H1 (cell line): ENCODE measurements at regions not wholly inside any gene's neighbourhood (a gene's known extent, or its start where the extent isn't known, plus 50 kb on each side); places are given as distances from the start of the nearest gene placed in this dataset.

Experiments
- CTCF ChIA-PET: fragments of 300-600 bp; sonication (Branson Sonifier 250); formaldehyde crosslinking; loops from one replicate; lab custom pipeline; 2021; ENCODE audit not compliant: partially characterized antibody; lab: Charles Lee
- POLR2A ChIA-PET: fragments of 300-600 bp; sonication (Branson Sonifier 250); formaldehyde crosslinking; loops from one replicate; lab custom pipeline; 2021; ENCODE audit warnings: inconsistent platforms; ENCODE audit not compliant: partially characterized antibody; lab: Charles Lee
- DNase-seq, 2 experiments: peaks; one replicate each; pipeline versions ENCODE4 v3.0.0 to v3.0.0-alpha.2; 2010 to 2022; ENCODE audit warnings: low spot score in 2 of 2, low read depth in 1 of 2, mixed read lengths in 1 of 2
- FAIRE-seq: peaks from 2 replicates; lab custom pipeline; 2011; peaks lifted over from hg19 to GRCh38; lab: Jason Lieb, UNC
- H2AFZ ChIP-seq: 2 replicates; pipeline ENCODE4 v1.8.1; 2012; ENCODE audit warnings: low read length, inconsistent platforms
- H2AK5ac ChIP-seq: 2 replicates; pipeline ENCODE4 v1.6.1; 2013; ENCODE audit warnings: low read depth, low read length
- H2BK120ac ChIP-seq: replicated peaks from 2 replicates; pipeline ENCODE3; 2013; ENCODE audit warnings: low read depth, low read length, inconsistent platforms
- H2BK12ac ChIP-seq: 2 replicates; pipeline ENCODE4 v1.6.1; 2013; ENCODE audit warnings: low read depth, low read length
- H2BK15ac ChIP-seq: 2 replicates; pipeline ENCODE4 v1.6.1; 2013; ENCODE audit warnings: low read length
- H2BK20ac ChIP-seq: 2 replicates; pipeline ENCODE4 v1.6.1; 2013; ENCODE audit warnings: low read length
- H2BK5ac ChIP-seq: 2 replicates; pipeline ENCODE4 v1.6.1; 2013; ENCODE audit warnings: low read depth, low read length
- H3K14ac ChIP-seq: 2 replicates; pipeline ENCODE4 v1.6.1; 2013; ENCODE audit warnings: inconsistent platforms; ENCODE audit not compliant: insufficient read length
- H3K18ac ChIP-seq: 2 replicates; pipeline ENCODE4 v1.6.1; 2013; ENCODE audit warnings: low read length; ENCODE audit errors: extremely low read depth
- H3K23ac ChIP-seq: 2 replicates; pipeline ENCODE4 v1.6.1; 2013; ENCODE audit warnings: inconsistent platforms; ENCODE audit not compliant: insufficient read length
- H3K23me2 ChIP-seq: 2 replicates; pipeline ENCODE4 v1.6.1; 2013; ENCODE audit warnings: low read depth, low read length
- H3K27ac ChIP-seq: 2 replicates; pipeline ENCODE4 v1.6.1; 2011; ENCODE audit warnings: low read depth, low read length, inconsistent platforms
- H3K27me3 ChIP-seq, 4 experiments: replicated peaks in 1 of 4; 1 replicate in 1 of 4; 2 replicates in 3 of 4; pipeline versions ENCODE4 v1.6.1 to v1.8.1; 2011 to 2013; ENCODE audit warnings: low read length in 3 of 4, mild to moderate bottlenecking in 3 of 4, inconsistent platforms in 2 of 4, mixed read lengths in 2 of 4, moderate library complexity in 1 of 4; ENCODE audit not compliant: control insufficient read depth in 3 of 4, insufficient read depth in 3 of 4; ENCODE audit errors: extremely low read depth in 1 of 4
- H3K36me3 ChIP-seq, 4 experiments: 2 replicates each; pipeline versions ENCODE4 v1.6.1 to v1.8.1; 2011 to 2013; ENCODE audit warnings: mild to moderate bottlenecking in 4 of 4, low read length in 3 of 4, moderate library complexity in 2 of 4, control low read depth in 1 of 4, inconsistent platforms in 1 of 4; ENCODE audit not compliant: insufficient read depth in 4 of 4, control insufficient read depth in 2 of 4
- H3K4ac ChIP-seq: replicated peaks from 2 replicates; pipeline ENCODE3; 2013; ENCODE audit warnings: low read length, low read depth, mixed read lengths, inconsistent platforms; ENCODE audit not compliant: insufficient read length
- H3K4me1 ChIP-seq, 4 experiments: replicated peaks in 1 of 4; 1 replicate in 1 of 4; 2 replicates in 3 of 4; pipeline versions ENCODE4 v1.6.1 to v1.8.1; 2011 to 2013; ENCODE audit warnings: low read length in 3 of 4, inconsistent platforms in 2 of 4, mixed read lengths in 1 of 4; ENCODE audit not compliant: insufficient read depth in 4 of 4, control insufficient read depth in 3 of 4
- H3K4me2 ChIP-seq, 2 experiments: 2 replicates each; pipeline versions ENCODE4 v1.6.1 to v1.8.1; 2011 to 2013; ENCODE audit warnings: low read depth in 2 of 2, low read length in 2 of 2, control low read depth in 1 of 2, inconsistent platforms in 1 of 2, mild to moderate bottlenecking in 1 of 2; ENCODE audit not compliant: insufficient read depth in 1 of 2
- H3K4me3 ChIP-seq, 4 experiments: fragments of 200-600, 300-600 bp in 1 of 4; sonication (generic), shearing (Covaris generic), sonication (Bioruptor Twin) in 1 of 4; 2 replicates each; pipeline versions ENCODE4 v1.5.1 to v1.8.1; 2011 to 2016; ENCODE audit warnings: low read length in 4 of 4, low read depth in 3 of 4, control low read depth in 2 of 4, inconsistent platforms in 2 of 4, mild to moderate bottlenecking in 2 of 4, mixed read lengths in 1 of 4, moderate library complexity in 1 of 4; ENCODE audit not compliant: insufficient read depth in 2 of 4; ENCODE audit errors: extremely low read depth in 1 of 4
- H3K56ac ChIP-seq: replicated peaks from 2 replicates; pipeline ENCODE3; 2013; ENCODE audit warnings: low read depth, mild to moderate bottlenecking, mixed read lengths, low read length, inconsistent platforms; ENCODE audit not compliant: insufficient read length
- H3K79me1 ChIP-seq: 2 replicates; pipeline ENCODE4 v1.6.1; 2013; ENCODE audit warnings: low read depth, low read length, control low read depth
- H3K79me2 ChIP-seq, 2 experiments: 2 replicates each; pipeline versions ENCODE4 v1.6.1 to v1.8.1; 2012 to 2013; ENCODE audit warnings: low read length in 2 of 2, mild to moderate bottlenecking in 2 of 2, inconsistent platforms in 1 of 2; ENCODE audit not compliant: insufficient read depth in 2 of 2, control insufficient read depth in 1 of 2
- H3K9ac ChIP-seq, 4 experiments: replicated peaks in 1 of 4; 1 replicate in 1 of 4; 2 replicates in 3 of 4; pipeline versions ENCODE4 v1.6.1 to v1.8.1; 2011 to 2013; ENCODE audit warnings: low read depth in 3 of 4, low read length in 3 of 4, control low read depth in 2 of 4, mild to moderate bottlenecking in 2 of 4, moderate library complexity in 2 of 4, inconsistent platforms in 1 of 4; ENCODE audit errors: extremely low read depth in 1 of 4
- H3K9me3 ChIP-seq, 2 experiments: 2 replicates each; pipeline versions ENCODE4 v1.6.1 to v1.8.1; 2012 to 2013; ENCODE audit warnings: mild to moderate bottlenecking in 2 of 2, moderate library complexity in 2 of 2, control low read depth in 1 of 2, inconsistent platforms in 1 of 2, low read depth in 1 of 2, low read length in 1 of 2, mixed read lengths in 1 of 2; ENCODE audit not compliant: insufficient read depth in 2 of 2
- H4K20me1 ChIP-seq, 2 experiments: replicated peaks in 1 of 2; 2 replicates each; pipeline versions ENCODE3 to v1.8.1; 2011 to 2013; ENCODE audit warnings: inconsistent platforms in 2 of 2, low read length in 2 of 2, mild to moderate bottlenecking in 1 of 2; ENCODE audit not compliant: insufficient read depth in 2 of 2, control insufficient read depth in 1 of 2
- H4K5ac ChIP-seq: 2 replicates; pipeline ENCODE4 v1.6.1; 2013; ENCODE audit warnings: low read length, low read depth, mixed read lengths, inconsistent platforms; ENCODE audit not compliant: insufficient read length
- H4K8ac ChIP-seq: 2 replicates; pipeline ENCODE4 v1.8.0; 2013; ENCODE audit warnings: mild to moderate bottlenecking, moderate library complexity, low read length, inconsistent platforms; ENCODE audit not compliant: insufficient read depth; ENCODE audit errors: extremely low read depth
- H4K91ac ChIP-seq: replicated peaks from 2 replicates; pipeline ENCODE3; 2013; ENCODE audit warnings: low read length, mixed read lengths, inconsistent platforms; ENCODE audit not compliant: insufficient read length
- CHD1 ChIP-seq: IDR thresholded peaks from 2 replicates; pipeline ENCODE4 v1.6.1; 2012; ENCODE audit warnings: low read depth, low read length, improper control_type of control experiment
- EGR1 ChIP-seq: IDR thresholded peaks from 2 replicates; pipeline ENCODE4 v1.6.1; 2011; ENCODE audit warnings: low read depth, low read length, borderline replicate concordance
- EP300 ChIP-seq, 2 experiments: IDR thresholded peaks; 1 replicate in 1 of 2; 2 replicates in 1 of 2; pipeline ENCODE4 v1.6.1; 2011 to 2012; ENCODE audit warnings: low read depth in 2 of 2, low read length in 2 of 2, mild to moderate bottlenecking in 2 of 2, borderline replicate concordance in 1 of 2, inconsistent platforms in 1 of 2, moderate library complexity in 1 of 2
- GABPA ChIP-seq: IDR thresholded peaks from 2 replicates; pipeline ENCODE4 v1.6.1; 2011; ENCODE audit warnings: mild to moderate bottlenecking, low read length, moderate library complexity, borderline replicate concordance; ENCODE audit not compliant: insufficient read depth
- JUND ChIP-seq: IDR thresholded peaks from 2 replicates; pipeline ENCODE4 v1.6.1; 2011; ENCODE audit warnings: mild to moderate bottlenecking, improper control_type of control experiment, low read length
- USF2 ChIP-seq: IDR thresholded peaks from 2 replicates; pipeline ENCODE4 v1.6.1; 2011; ENCODE audit warnings: low read length, improper control_type of control experiment
- ZNF274 ChIP-seq: IDR thresholded peaks from 2 replicates; pipeline ENCODE4 v1.7.0; 2012; ENCODE audit warnings: low read length, borderline replicate concordance; ENCODE audit errors: extremely low read depth
- WGBS, 2 experiments: shearing (Covaris generic) in 1 of 2; methylation state at CpG; one replicate each; pipeline versions ENCODE4 v1.1.6 to v1.1.7; 2013 to 2015; ENCODE audit warnings: low lambda C conversion rate in 2 of 2, mixed read lengths in 2 of 2, inconsistent platforms in 1 of 2, low coverage in 1 of 2, missing lambda C conversion rate in 1 of 2; ENCODE audit not compliant: insufficient replicate concordance in 2 of 2, insufficient coverage in 1 of 2, insufficient read length in 1 of 2; ENCODE audit errors: extremely low coverage in 1 of 2, missing lambda C conversion rate in 1 of 2; 5-methylcytosine and 5-hydroxymethylcytosine counted together

GRCh38 chr3:43211681-43212080 is 74.7 kb upstream of the SNRK start:
- Histone ChIP-seq H3K18ac (no peak overlapping the region), H3K9ac (no peak overlapping the region), H3K79me1 (no peaks in the 10 kb centered on the region), H2BK5ac (no peak overlapping the region), H2BK12ac (no peak overlapping the region), H4K8ac (0 out of 2 replicates have a peak overlapping the region, but pooled peaks have one; percentile 1), H4K91ac (no peak overlapping the region), H4K20me1 (no peaks in the 10 kb centered on the region), H2BK120ac (no peak overlapping the region), H3K4me1 (no peaks in the 10 kb centered on the region), H3K56ac (no peak overlapping the region), H3K23me2 (no peaks in the 10 kb centered on the region), H3K14ac (no peak overlapping the region), H2AFZ (no peak overlapping the region), H3K79me2 (no peaks in the 10 kb centered on the region), H2BK15ac (no peak overlapping the region), H3K4ac (no peak overlapping the region), H3K9me3 (no peaks in the 10 kb centered on the region), H3K27ac (no peak overlapping the region), H4K5ac (no peak overlapping the region), H2AK5ac (no peak overlapping the region), H3K23ac (no peak overlapping the region), H2BK20ac (no peak overlapping the region), H3K36me3 (no peaks in the 10 kb centered on the region), H3K27me3 (no peaks in the 10 kb centered on the region), H3K4me2 (no peak overlapping the region), H3K4me3 (no peak overlapping the region)
- 90% methylated on average over 5 of the region's 5 CpGs; no CpG with 5 or more reads in 1 of the 2 experiments for WGBS, 2 experiments
- CTCF ChIA-PET, result interaction anchor here (0.6 to 2.0 kb wide), 4 partner anchors 10 to 433 kb away, joined by 3 to 7 read pairs (median 4); no protein-coding TSS in a partner anchor
- DNase-seq (no peak), FAIRE-seq (no peak)
- POLR2A ChIA-PET, result interaction anchor here (0.6 kb wide), 1 partner anchor 634 kb away, joined by 4 read pairs; no protein-coding TSS in a partner anchor
- TF ChIP-seq EGR1, result no peak
- TF ChIP-seq USF2, result no peak
- TF ChIP-seq JUND, result no peak
- TF ChIP-seq EP300 (IDR thresholded peaks at IDR 0.05; ENCODE audit: borderline replicate concordance in 1 of 2, low read depth in 2 of 2, low read length in 2 of 2), result no peak
- no peak for TF ChIP-seq GABPA
- TF ChIP-seq ZNF274, result no peak
- no peak for TF ChIP-seq CHD1
